ENCODE measurements at regions not wholly inside any gene's neighbourhood (a gene's known extent, or its start where the extent isn't known, plus 50 kb on each side); places are given as distances from the start of the nearest gene placed in this dataset.

DNA sequence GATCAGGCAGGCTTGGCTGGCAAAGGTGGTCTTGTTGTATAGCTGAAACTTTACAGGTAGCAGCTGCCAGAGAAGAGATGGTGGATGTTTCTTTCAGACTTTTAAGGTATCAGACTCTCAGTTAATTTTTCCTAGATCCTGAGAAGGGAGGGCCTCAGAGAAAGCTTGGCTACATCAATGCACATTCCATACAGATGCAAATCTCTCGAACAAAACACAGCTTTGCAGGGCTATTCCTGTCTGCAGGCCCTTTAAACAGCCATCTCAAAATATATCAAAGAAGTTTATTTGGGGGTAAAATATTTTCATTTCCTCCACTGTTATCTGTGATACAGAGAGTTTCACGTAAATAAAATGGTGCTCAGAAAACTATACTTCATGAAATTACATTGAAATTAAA, 1584.4 kb downstream of the EFNA5 start (continued):
- TF ChIP-seq, protein P1, sequence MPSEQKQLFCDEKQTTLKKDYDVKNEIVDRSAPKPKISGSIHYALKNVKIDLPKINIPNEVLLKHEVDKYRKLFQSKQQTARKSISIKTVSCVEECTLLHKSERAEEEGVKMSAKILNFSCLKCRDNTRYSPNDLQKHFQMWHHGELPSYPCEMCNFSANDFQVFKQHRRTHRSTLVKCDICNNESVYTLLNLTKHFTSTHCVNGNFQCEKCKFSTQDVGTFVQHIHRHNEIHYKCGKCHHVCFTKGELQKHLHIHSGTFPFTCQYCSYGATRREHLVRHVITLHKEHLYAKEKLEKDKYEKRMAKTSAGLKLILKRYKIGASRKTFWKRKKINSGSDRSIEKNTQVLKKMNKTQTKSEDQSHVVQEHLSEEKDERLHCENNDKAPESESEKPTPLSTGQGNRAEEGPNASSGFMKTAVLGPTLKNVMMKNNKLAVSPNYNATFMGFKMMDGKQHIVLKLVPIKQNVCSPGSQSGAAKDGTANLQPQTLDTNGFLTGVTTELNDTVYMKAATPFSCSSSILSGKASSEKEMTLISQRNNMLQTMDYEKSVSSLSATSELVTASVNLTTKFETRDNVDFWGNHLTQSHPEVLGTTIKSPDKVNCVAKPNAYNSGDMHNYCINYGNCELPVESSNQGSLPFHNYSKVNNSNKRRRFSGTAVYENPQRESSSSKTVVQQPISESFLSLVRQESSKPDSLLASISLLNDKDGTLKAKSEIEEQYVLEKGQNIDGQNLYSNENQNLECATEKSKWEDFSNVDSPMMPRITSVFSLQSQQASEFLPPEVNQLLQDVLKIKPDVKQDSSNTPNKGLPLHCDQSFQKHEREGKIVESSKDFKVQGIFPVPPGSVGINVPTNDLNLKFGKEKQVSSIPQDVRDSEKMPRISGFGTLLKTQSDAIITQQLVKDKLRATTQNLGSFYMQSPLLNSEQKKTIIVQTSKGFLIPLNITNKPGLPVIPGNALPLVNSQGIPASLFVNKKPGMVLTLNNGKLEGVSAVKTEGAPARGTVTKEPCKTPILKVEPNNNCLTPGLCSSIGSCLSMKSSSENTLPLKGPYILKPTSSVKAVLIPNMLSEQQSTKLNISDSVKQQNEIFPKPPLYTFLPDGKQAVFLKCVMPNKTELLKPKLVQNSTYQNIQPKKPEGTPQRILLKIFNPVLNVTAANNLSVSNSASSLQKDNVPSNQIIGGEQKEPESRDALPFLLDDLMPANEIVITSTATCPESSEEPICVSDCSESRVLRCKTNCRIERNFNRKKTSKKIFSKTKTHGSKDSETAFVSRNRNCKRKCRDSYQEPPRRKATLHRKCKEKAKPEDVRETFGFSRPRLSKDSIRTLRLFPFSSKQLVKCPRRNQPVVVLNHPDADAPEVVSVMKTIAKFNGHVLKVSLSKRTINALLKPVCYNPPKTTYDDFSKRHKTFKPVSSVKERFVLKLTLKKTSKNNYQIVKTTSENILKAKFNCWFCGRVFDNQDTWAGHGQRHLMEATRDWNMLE (tag by site-specific recombination; conservative IDR thresholded peaks at IDR 0.05; ENCODE audit: low read depth) = no peak
- TF ChIP-seq ZNF121 (tag by site-specific recombination; IDR thresholded peaks at IDR 0.05) (no peak), ZBTB48 (tag by site-specific recombination; IDR thresholded peaks at IDR 0.05) (no peak), TRIM28 (IDR thresholded peaks at IDR 0.05; ENCODE audit: borderline replicate concordance, low read length) (no peak), ZNF423 (tag by site-specific recombination; IDR thresholded peaks at IDR 0.05) (no peak), ZNF140 (tag by site-specific recombination; IDR thresholded peaks at IDR 0.05) (no peak), ZNF48 (tag by site-specific recombination; IDR thresholded peaks at IDR 0.05) (no peak), ZNF704 (tag by site-specific recombination; IDR thresholded peaks at IDR 0.05) (no peak), ZNF514 (tag by site-specific recombination; IDR thresholded peaks at IDR 0.05) (no peak), ZNF658 (tag by site-specific recombination; IDR thresholded peaks at IDR 0.05) (no peak)
- TF ChIP-seq, protein P2, sequence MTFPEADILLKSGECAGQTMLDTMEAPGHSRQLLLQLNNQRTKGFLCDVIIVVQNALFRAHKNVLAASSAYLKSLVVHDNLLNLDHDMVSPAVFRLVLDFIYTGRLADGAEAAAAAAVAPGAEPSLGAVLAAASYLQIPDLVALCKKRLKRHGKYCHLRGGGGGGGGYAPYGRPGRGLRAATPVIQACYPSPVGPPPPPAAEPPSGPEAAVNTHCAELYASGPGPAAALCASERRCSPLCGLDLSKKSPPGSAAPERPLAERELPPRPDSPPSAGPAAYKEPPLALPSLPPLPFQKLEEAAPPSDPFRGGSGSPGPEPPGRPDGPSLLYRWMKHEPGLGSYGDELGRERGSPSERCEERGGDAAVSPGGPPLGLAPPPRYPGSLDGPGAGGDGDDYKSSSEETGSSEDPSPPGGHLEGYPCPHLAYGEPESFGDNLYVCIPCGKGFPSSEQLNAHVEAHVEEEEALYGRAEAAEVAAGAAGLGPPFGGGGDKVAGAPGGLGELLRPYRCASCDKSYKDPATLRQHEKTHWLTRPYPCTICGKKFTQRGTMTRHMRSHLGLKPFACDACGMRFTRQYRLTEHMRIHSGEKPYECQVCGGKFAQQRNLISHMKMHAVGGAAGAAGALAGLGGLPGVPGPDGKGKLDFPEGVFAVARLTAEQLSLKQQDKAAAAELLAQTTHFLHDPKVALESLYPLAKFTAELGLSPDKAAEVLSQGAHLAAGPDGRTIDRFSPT (tag by site-specific recombination; IDR thresholded peaks at IDR 0.05) = no peak

GRCh38 chr5:106085556-106085955, 1585.2 kb downstream of the EFNA5 start:
- TF ChIP-seq ZNF23 (tag by site-specific recombination; IDR thresholded peaks at IDR 0.05; ENCODE audit: borderline replicate concordance) = no peak
- TF ChIP-seq ZNF311 (tag by site-specific recombination; IDR thresholded peaks at IDR 0.05; ENCODE audit: borderline replicate concordance) = no peak
- TF ChIP-seq ZNF629 (tag by site-specific recombination; IDR thresholded peaks at IDR 0.05) = no peak
- no peak for TF ChIP-seq ZNF768 (tag by site-specific recombination; IDR thresholded peaks at IDR 0.05)
- no peak for TF ChIP-seq MZF1 (tag by site-specific recombination; IDR thresholded peaks at IDR 0.05; ENCODE audit: borderline replicate concordance)
- no peak for TF ChIP-seq ZNF830 (tag by site-specific recombination; IDR thresholded peaks at IDR 0.05; ENCODE audit: low read depth)
- no peak for TF ChIP-seq ZNF843 (tag by site-specific recombination; IDR thresholded peaks at IDR 0.05)
- no peak for TF ChIP-seq ZNF114 (tag by site-specific recombination; IDR thresholded peaks at IDR 0.05)
- TF ChIP-seq AEBP2 (tag by site-specific recombination; IDR thresholded peaks at IDR 0.05; ENCODE audit: borderline replicate concordance) = no peak
- TF ChIP-seq GLI4 (tag by site-specific recombination; IDR thresholded peaks at IDR 0.05) = no peak
- POLR2A ChIA-PET = no interaction called here
- CTCF ChIA-PET = no interaction called here
- no peaks in the 10 kb centered on the region for H3K9me3 ChIP-seq (ENCODE audit: control insufficient read depth, insufficient read depth, low read depth, low read length)
- H3K4me1 ChIP-seq (ENCODE audit: control insufficient read depth, insufficient read depth, low read length) = no peaks in the 10 kb centered on the region
- no peaks in the 10 kb centered on the region for H3K36me3 ChIP-seq (ENCODE audit: control insufficient read depth in 2 of 2, insufficient read depth in 1 of 2, low read length in 2 of 2)
- H3K27ac ChIP-seq (ENCODE audit: extremely low read depth, low read depth, low read length) = no peak overlapping the region
- H3K4me3 ChIP-seq (ENCODE audit: low read depth, low read length) = no peak overlapping the region

Data from HEK293 (cell line).